ENCODE measurements at regions not wholly inside any gene's neighbourhood (a gene's known extent, or its start where the extent isn't known, plus 50 kb on each side); places are given as distances from the start of the nearest gene placed in this dataset.

DNA sequence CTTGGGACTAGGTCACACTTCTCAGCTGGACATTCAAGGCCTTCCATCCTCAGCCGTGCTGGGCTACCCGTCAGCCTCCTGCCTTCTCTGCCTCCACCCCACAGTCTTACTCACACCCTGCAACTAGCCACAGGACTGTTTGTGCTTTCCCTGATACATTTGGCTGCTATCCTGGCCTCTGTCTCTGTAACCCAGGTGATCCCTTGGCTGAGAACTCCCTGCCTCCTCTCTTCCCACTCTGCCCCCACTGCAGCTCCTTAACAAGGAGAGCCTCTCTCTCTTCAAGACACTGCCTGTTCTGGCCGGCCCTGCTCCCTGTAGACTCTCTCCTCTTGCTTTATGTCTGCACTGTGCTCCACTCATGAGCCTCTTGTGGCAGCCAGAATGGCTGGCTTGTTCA is 120.6 kb downstream of the MSX2 start:
- no peak for DNase-seq (ENCODE audit: low read depth)
- TF ChIP-seq, protein P1, sequence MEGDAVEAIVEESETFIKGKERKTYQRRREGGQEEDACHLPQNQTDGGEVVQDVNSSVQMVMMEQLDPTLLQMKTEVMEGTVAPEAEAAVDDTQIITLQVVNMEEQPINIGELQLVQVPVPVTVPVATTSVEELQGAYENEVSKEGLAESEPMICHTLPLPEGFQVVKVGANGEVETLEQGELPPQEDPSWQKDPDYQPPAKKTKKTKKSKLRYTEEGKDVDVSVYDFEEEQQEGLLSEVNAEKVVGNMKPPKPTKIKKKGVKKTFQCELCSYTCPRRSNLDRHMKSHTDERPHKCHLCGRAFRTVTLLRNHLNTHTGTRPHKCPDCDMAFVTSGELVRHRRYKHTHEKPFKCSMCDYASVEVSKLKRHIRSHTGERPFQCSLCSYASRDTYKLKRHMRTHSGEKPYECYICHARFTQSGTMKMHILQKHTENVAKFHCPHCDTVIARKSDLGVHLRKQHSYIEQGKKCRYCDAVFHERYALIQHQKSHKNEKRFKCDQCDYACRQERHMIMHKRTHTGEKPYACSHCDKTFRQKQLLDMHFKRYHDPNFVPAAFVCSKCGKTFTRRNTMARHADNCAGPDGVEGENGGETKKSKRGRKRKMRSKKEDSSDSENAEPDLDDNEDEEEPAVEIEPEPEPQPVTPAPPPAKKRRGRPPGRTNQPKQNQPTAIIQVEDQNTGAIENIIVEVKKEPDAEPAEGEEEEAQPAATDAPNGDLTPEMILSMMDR (conservative IDR thresholded peaks at IDR 0.05; ENCODE audit: low read depth, low read length): no peak
- H3K4me3 ChIP-seq (ENCODE audit: low read length): no peak overlapping the region

DNA sequence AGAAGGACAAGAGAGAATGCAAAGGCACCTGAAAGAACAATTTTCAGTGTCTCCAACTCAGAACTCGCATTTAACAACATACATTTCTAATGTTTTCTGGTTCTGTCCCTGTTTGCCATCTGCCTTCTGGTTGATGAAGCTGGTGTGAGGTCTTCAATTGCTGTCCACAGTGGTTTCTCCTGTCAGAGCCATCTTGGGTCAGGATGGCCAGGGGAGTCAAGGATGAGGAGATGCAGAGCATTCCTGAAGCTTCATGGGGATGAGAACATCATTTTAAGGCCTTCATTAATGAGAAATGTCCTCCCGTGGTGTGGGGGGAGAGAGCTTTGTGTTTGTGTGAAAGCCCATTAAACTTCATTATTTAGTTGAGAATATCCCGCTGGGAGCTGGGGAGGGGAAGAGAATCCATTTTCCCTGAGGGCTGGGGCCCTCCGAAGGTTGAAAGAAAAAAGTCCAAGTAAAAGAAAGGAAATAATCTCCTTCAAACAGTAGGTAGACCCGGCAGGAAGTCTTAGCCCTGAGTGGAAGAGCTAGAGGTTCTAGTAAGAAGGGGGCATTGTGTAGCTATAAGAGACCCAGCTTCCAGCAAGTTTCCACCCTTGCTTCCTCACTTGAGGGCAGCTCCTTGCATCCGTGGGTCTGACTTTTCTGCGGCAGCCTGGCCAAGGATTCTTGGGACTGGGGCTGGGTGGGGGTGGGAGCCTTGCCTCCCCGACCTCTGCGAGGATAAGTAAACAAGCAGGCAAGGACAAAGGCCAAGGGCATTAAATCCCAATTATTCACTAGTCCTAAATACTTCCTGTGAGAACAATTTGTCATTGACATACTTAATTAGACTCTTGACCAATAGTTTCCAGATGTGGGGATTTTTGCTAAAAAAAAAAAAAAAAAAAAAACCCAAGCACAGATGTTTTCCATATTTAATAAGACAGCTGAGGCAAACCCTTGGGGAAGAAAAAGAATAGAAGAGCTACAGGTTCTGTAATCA is 119.2 kb downstream of the MSX2 start:
- H3K4me3 ChIP-seq (ENCODE audit: low read length): no peak overlapping the region
- TF ChIP-seq, protein P1 (conservative IDR thresholded peaks at IDR 0.05; ENCODE audit: low read depth, low read length): no peak
- no peak for DNase-seq (ENCODE audit: low read depth)

DNA sequence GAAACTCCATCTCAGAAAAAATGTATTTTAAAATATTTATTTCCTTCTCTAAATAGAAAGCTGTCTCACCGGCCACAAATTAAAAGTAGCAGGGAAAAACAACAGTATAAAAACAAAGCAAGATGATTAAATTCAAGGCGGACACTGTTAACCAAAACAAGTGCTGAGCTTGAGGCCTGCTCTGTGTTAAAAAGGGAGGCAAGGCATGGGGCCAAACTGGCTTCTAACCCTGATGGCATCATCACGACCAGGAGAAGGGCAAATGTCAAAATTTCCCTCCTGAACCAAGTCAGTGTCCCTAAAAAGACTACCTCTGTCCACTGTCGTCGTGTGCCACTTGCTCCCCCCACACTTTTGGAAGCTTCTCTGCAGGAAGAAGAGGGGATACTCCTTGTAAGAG is 116.1 kb downstream of the MSX2 start:
- DNase-seq (ENCODE audit: low read depth): no peak
- no peak overlapping the region for H3K4me3 ChIP-seq (ENCODE audit: low read length)
- TF ChIP-seq, protein P1 (conservative IDR thresholded peaks at IDR 0.05; ENCODE audit: low read depth, low read length): no peak

DNA sequence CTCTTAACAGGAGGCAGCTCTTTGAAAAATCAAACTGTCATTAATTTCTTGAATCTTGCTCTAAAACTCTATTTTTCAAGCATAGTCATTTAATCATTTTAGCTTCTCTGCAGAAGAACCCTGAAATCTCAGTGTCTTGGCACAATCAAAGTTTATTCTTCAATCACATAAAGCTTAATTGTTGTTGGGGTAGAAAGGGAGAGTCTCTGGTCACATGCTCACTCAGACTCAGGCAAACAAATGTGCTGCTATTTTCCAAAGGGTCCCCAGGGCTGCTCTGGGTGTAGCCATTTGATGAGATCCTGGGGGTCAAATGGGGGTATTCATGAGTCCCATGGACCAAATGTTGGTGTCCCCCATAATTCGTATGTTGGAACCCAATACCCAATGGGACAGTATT is 114.8 kb downstream of the MSX2 start:
- DNase-seq (ENCODE audit: low read depth): no peak
- H3K4me3 ChIP-seq (ENCODE audit: low read length): no peak overlapping the region
- TF ChIP-seq, protein P1 (conservative IDR thresholded peaks at IDR 0.05; ENCODE audit: low read depth, low read length): no peak

DNA sequence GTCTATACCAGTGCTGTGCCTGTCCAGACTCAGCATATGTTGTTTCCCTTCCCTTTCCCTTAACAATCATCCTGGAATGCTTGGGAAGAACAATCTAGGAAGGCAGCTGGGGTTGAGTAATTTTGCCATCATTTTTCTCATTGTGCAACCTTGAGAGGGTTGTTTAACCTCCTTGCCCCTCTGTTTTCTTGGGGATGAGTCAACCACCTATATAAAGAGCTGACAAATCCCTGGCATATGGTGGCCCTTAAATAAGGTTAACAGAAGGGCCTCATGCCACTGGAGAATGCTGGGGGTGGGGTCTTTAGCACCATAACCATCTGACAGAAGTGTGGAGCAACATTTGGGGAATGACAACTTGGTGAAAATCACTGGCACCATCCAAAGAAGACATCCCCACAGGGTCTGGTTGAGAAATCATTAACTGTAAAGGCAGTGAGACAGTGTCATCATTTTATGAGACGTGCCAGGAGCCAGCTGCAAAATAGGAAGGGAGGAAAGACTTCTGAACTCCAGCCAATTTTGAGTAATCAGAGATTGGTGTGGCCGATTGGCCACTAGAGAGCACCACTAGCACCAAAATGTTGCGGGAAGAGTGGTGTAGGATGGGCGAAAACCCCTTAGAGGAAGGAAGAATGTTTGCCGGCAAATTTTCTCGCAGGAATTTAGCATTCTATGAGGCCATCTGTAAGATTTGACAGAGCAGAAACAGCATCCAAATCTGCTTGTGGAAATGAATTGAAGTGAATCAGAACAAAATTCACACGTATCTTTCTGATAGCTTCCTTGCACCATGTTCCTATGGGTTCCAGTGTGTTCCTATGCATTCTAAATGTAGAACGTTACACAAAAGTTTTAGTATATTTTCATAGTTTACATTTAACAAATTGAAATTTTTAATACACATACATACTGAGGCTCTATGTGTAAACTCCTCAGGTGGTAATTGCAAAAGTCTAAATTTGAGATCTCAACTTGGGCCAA is 113.8 kb downstream of the MSX2 start:
- DNase-seq (ENCODE audit: low read depth): no peak
- no peak overlapping the region for H3K4me3 ChIP-seq (ENCODE audit: low read length)
- TF ChIP-seq, protein P1 (conservative IDR thresholded peaks at IDR 0.05; ENCODE audit: low read depth, low read length): no peak

DNA sequence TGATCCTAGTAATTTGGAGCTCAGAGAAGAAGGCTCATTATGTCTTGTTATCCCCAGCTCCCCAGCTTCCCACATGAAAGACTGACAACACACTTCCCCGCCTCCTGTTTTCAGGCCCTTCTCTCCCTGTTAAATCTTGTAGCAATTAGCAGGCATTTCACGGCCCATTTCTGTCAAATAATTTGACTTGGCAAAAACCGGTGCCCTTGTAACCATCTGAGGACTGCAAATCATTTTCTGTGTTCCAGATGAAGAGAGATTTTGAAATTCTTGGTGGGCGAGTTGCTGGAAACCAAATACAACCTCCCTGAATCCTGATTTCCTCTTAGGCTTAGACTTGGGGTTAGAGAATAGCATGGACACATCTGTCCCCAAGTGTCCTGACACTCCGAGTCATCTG is 109.7 kb downstream of the MSX2 start:
- H3K4me3 ChIP-seq (ENCODE audit: low read length): no peak overlapping the region
- no peak for DNase-seq (ENCODE audit: low read depth)
- TF ChIP-seq, protein P1 (conservative IDR thresholded peaks at IDR 0.05; ENCODE audit: low read depth, low read length): no peak
